ENCODE measurements at regions not wholly inside any gene's neighbourhood (a gene's known extent, or its start where the extent isn't known, plus 50 kb on each side); places are given as distances from the start of the nearest gene placed in this dataset.
"Not testable (repeated sequence)": the region's sequence is repeated elsewhere in the genome, so short reads cannot be mapped to it uniquely, and the experiment has no call there.

GRCh38 chr21:15283138-15283537, 218.3 kb upstream of the NRIP1 start:
- no peak for DNase-seq

- no peak for DNase-seq
These were observed 219.0 kb upstream of the NRIP1 start for GRCh38 chr21:15283789-15284188.

DNA sequence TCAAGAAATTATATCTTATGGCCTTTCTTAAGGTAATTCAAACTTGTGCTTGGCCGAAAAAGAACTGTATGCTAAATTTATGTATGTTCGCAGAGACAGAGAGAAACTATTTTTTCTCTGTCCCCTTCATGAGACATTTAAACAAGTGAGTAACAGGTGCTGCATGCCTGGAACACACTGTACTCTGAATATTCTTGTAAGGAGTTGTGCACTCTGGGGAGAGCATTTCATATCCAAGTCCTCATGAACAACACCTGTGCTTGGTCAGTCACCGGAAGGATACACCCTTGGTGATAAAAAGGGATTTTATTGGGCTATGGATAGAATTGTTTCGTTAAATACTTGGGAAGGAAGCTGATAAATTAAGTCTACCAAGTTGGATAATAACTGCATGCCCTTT, 220.8 kb upstream of the NRIP1 start:
- DNase-seq, result no peak

DNA sequence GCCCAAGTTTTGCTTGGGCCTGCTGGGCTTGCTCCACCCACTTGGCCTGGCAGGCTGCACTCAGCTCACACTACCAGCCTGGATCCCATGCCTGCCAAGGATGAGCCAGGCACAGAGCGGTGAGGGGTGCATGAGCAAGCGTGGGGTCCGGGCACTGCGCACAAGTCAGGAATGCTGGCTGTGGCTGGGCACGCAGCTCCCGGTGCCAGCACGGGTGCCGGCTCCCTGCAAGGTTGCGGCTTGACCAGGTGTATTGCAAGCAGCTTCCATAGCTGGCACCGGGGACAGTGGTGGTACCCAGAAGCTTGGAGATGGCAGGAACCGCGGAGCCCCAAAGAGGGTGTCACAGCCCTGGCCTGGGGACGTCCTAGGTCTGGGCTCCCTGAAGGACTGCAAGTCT, 224.4 kb upstream of the NRIP1 start:
- DNase-seq, result no peak

GRCh38 chr21:15289896-15290841, 225.4 kb upstream of the NRIP1 start:
- no peak for DNase-seq

GRCh38 chr21:15291621-15292266, 226.9 kb upstream of the NRIP1 start:
- no peak for DNase-seq

GRCh38 chr21:15293240-15293639, 228.4 kb upstream of the NRIP1 start:
- no peak for DNase-seq

- DNase-seq, result no peak
These were observed 231.1 kb upstream of the NRIP1 start for GRCh38 chr21:15295875-15296274.

- no peak for DNase-seq
These were observed 233.0 kb upstream of the NRIP1 start for GRCh38 chr21:15297824-15298223.

GRCh38 chr21:15298306-15298705, 233.5 kb upstream of the NRIP1 start:
- no peak for DNase-seq

- DNase-seq, result not testable (repeated sequence)
These were observed 234.0 kb upstream of the NRIP1 start for GRCh38 chr21:15298755-15299154.

GRCh38 chr21:15300131-15300530, 235.3 kb upstream of the NRIP1 start:
- no peak for DNase-seq

DNA sequence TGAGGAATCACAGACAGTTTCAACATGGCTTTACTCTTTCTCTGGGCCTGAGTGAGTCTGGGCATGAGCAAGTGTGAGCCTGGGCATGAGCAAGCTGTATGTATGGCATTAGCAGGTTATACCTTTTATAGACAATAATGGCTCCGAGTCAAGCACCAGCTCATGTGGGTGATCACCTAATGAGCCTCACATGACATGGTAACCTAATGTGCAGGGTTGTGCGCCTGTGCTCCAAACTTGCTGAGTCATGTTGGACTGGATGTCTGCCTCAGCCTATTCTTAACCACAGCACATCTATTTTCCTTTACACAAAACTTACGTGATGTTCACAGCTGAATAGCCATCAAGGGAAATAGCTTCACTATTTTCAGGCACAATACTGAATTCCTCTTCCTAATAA, 236.2 kb upstream of the NRIP1 start:
- no peak for DNase-seq

DNA sequence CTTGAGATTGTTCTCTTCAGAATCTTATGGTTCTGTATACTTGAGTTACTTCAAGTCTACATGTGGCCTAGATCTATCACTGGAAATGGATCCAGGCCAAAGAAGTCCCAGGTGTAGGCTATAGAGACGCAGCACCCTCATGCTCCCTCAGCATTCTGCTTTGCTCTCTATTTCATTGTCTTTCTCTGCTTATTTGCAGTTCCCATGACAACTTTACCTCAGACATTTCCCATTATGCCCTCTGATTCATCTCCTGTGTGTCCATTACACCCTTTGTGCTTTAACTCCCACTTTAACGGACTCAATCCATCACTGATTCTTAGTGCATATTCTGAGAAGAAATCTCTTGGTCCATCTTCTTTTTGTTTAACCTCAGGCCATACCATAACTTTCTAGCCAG, 236.9 kb upstream of the NRIP1 start:
- no peak for DNase-seq

- no peak for DNase-seq
These were observed 241.5 kb upstream of the NRIP1 start for GRCh38 chr21:15306271-15306670.

DNA sequence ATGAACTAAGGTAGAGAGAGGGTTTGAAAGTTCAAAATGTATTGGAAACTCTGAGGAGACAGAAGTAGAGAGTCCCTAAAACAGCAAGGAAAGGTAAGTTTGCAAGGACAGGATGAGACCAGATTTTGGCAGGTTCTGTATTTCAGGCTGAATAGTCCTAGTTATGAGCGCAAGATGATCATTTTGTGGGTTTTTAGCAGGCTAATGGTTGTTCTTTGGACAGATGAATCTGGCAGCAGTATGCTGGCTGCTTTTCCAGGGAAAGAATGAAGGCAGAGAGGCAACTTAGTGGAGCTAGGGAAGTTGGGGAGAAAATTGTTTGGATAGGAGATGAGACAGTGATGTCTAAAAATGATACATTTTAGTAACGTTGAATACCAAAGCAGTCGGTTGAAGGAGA, 243.5 kb upstream of the NRIP1 start:
- DNase-seq, result no peak

DNA sequence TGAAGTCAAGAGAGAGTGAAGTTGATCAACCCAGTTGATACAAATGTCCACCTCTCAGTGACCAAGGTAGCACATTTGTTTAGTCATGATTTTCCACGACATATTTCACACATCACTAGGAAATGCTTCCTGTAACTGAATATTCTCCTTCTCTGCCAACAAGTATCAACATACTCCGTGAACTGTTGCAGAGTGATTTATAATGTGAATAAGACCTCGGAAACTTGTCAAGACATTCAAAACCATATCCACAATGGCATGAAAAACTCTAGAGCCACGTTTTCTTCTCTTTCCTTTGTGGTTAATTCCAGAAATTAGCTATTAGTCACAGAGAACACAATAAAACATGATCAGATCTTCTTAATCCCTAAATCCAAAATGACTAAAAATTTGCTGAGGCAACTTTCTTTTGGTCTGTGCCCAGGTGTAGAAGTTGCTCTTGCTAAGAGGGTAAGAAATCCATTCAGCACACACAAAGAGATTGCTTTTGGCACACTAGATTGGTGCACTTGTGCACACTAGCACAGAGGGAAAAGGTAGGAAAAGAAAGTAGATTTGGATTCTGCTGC, 244.3 kb upstream of the NRIP1 start:
- DNase-seq, result no peak

- DNase-seq, result no peak
These were observed 244.9 kb upstream of the NRIP1 start for GRCh38 chr21:15309721-15310120.

GRCh38 chr21:15311510-15311909, 246.7 kb upstream of the NRIP1 start:
- no peak for DNase-seq

GRCh38 chr21:15317034-15317433, 252.2 kb upstream of the NRIP1 start:
- DNase-seq, result not testable (repeated sequence)

DNA sequence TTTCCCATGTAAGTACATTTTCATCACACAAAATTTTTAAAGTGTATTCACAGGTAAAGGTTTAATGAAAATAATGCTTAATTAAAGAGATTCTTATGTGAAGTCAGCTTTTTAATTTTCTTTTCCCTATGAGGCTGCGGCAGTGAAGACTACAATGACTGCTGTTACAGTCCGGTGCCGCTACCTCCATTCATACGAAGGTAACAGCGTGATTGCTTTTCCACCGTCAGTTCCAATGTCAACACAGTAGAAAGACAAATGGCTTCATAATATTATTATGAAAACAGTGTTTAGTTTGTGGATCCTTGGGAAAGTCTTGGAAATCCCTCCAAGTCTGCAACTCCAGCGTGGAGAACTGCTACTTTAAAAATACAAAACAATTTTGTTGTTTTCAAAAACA, 254.9 kb upstream of the NRIP1 start:
- no peak for DNase-seq

GRCh38 chr21:15324542-15324941, 259.7 kb upstream of the NRIP1 start:
- no peak for DNase-seq

DNA sequence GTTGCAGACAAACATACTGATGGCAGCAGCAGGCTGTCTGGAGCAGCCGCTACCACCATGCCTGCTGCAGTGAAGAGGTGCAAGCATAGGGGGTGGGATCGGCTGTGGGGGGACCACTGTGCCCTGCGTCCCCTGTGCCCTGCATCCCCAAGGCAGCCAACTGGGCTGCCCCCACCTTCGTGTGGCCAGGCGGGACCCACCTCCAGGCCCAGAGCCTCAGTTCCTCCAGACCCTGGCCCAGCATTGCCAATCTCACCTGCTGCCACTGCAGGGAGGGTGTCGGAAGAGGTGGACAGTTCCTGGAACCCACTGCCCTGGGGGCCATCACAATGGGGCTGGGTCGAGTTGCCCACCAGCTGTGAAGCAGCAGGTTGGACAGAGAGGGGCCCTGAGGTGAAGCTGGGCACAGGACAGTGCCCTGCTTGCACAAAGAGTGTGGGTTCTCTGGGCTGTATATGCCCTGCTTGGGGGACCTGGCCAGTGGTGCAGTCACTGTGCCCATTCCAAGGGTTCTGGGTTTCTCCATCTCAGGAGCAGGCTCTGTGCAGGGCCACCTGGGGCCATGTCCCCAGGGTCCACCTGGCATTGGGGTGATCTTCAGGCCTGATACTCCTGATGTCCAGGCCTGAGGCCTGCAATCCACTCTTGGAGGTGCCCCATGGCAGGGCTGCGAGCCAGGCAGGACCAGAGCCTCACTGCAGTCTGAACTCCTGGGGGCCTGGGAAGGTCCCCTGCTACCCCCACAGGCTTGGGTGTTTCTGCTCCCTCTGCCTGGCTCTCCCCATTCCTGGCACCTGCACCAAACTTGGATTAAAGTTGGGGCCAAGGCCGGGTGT, 261.4 kb upstream of the NRIP1 start:
- DNase-seq, result no peak
